Spleen (tissue), 11 donors: ENCODE measurements at regions not wholly inside any gene's neighbourhood (a gene's known extent, or its start where the extent isn't known, plus 50 kb on each side); places are given as distances from the start of the nearest gene placed in this dataset.

Experiments
- DNase-seq: peaks from one replicate; pipeline ENCODE4 v3.0.0-alpha.2; 2020
- H3K27ac ChIP-seq, 8 donors: fragments of 200-600 bp; sonication (generic) in 7 of 8; 1 replicate in 4 of 8; 2 replicates in 4 of 8; pipeline versions ENCODE4 v1.5.0 to v1.8.0; 2016 to 2021; ENCODE audit warnings: inconsistent platforms in 4 of 8, mild to moderate bottlenecking in 4 of 8, moderate library complexity in 1 of 8
- H3K27me3 ChIP-seq, 7 donors: fragments of 200-600 bp; sonication (generic) in 6 of 7; replicated peaks in 1 of 7; 1 replicate in 4 of 7; 2 replicates in 3 of 7; pipeline versions ENCODE4 v1.5.0 to v1.8.0; 2016 to 2021; ENCODE audit warnings: inconsistent platforms in 3 of 7, mild to moderate bottlenecking in 1 of 7
- H3K36me3 ChIP-seq, 6 donors: fragments of 200-600 bp; sonication (generic) in 5 of 6; 1 replicate in 4 of 6; 2 replicates in 2 of 6; pipeline versions ENCODE4 v1.5.0 to v1.8.0; 2016 to 2021; ENCODE audit warnings: inconsistent platforms in 2 of 6
- H3K4me1 ChIP-seq, 6 donors: fragments of 200-600 bp; sonication (generic) in 5 of 6; 1 replicate in 3 of 6; 2 replicates in 3 of 6; pipeline versions ENCODE4 v1.5.0 to v1.8.0; 2016 to 2021; ENCODE audit warnings: inconsistent platforms in 3 of 6
- H3K4me3 ChIP-seq, 8 donors: fragments of 200-600 bp; sonication (generic) in 7 of 8; 1 replicate in 4 of 8; 2 replicates in 4 of 8; pipeline versions ENCODE4 v1.5.0 to v1.8.0; 2016 to 2021; ENCODE audit warnings: inconsistent platforms in 4 of 8, mild to moderate bottlenecking in 4 of 8, moderate library complexity in 2 of 8
- H3K9me3 ChIP-seq, 8 donors: fragments of 200-600 bp; sonication (generic) in 7 of 8; 1 replicate in 4 of 8; 2 replicates in 4 of 8; pipeline versions ENCODE4 v1.5.0 to v1.8.0; 2016 to 2021; ENCODE audit warnings: inconsistent platforms in 4 of 8
- CTCF ChIP-seq, 11 experiments: fragments of 200-600 bp in 7 of 11; fragments of 450-650 bp in 4 of 11; sonication (generic) in 4 of 11; IDR thresholded peaks in 8 of 11; conservative IDR thresholded peaks in 3 of 11; 1 replicate in 7 of 11; 2 replicates in 4 of 11; pipeline versions ENCODE4 v1.4.0 to v1.8.0; 2016 to 2021; ENCODE audit warnings: antibody characterized with exemption in 11 of 11, inconsistent platforms in 4 of 11, mild to moderate bottlenecking in 1 of 11
- POLR2A ChIP-seq, 3 donors: fragments of 450-650 bp; IDR thresholded peaks; one replicate each; pipeline ENCODE4 v1.5.1; 2017; ENCODE audit warnings: antibody characterized with exemption in 3 of 3, mild to moderate bottlenecking in 1 of 3
- POLR2AphosphoS5 ChIP-seq, 3 donors: sonication (generic); formaldehyde crosslinking; IDR thresholded peaks; one replicate each; pipeline ENCODE4 v1.5.1; 2017; ENCODE audit warnings: antibody characterized with exemption in 3 of 3
- WGBS, 5 donors: extraction: QIAGEN DNeasy Blood & Tissue Kit in 3 of 5; methylation state at CpG; one replicate each; pipeline versions ENCODE4 v1.1.5 to v1.1.7; 2013 to 2018; 5-methylcytosine and 5-hydroxymethylcytosine counted together
- intact Hi-C: fragments of 100-400 bp; cut with DNase I; formaldehyde crosslinking; loops from one replicate; pipeline ENCODE4 v1.15.0; 2023; ENCODE audit warnings: low total_unique reads
- donor health status: healthy with polysubstance abuse.
- donor health status: DM: no; HTN: no; CAD: no; lungs with moderate emphysema.
- donor health status: DM: no; HTN: no; CAD: no.
- donor health status: Bipolar disorder and iron deficiency.
- donor health status: healthy.
- donor health status: DM: no; HTN: no; CAD: no.
- donor health status: DM: yes; HTN: yes; CAD: no.

- TF ChIP-seq CTCF (IDR thresholded peaks at IDR 0.05 in 8 of 11, conservative IDR thresholded peaks at IDR 0.05 in 3 of 11), result no peak
- TF ChIP-seq POLR2A (IDR thresholded peaks at IDR 0.05), result no peak
- TF ChIP-seq POLR2AphosphoS5 (IDR thresholded peaks at IDR 0.05), result no peak
- no peaks in the 10 kb centered on the region for H3K9me3 ChIP-seq
- intact Hi-C loops, result no loop called here
- no peak overlapping the region for H3K4me3 ChIP-seq
- DNase-seq, result no peak
- H3K36me3 ChIP-seq, result no peaks in the 10 kb centered on the region
- no peak overlapping the region for H3K27ac ChIP-seq
- H3K4me1 ChIP-seq, result no peaks in the 10 kb centered on the region
- H3K27me3 ChIP-seq, result no peaks in the 10 kb centered on the region
- 66 to 84% (median 80%) methylated on average over 10 of the region's 10 CpGs for WGBS, 5 donors
Measured at GRCh38 chr18:69250305-69251151, 150.2 kb upstream of the DOK6 start.

GRCh38 chr18:69257861-69258458 lies 142.7 kb upstream of the DOK6 start:
- no peak for DNase-seq
- intact Hi-C loops, result no loop called here
- TF ChIP-seq CTCF (IDR thresholded peaks at IDR 0.05 in 8 of 11, conservative IDR thresholded peaks at IDR 0.05 in 3 of 11) (no peak), POLR2AphosphoS5 (IDR thresholded peaks at IDR 0.05) (no peak), POLR2A (IDR thresholded peaks at IDR 0.05) (no peak)
- no peaks in the 10 kb centered on the region for H3K9me3 ChIP-seq
- no peaks in the 10 kb centered on the region for H3K36me3 ChIP-seq
- H3K4me1 ChIP-seq, result no peaks in the 10 kb centered on the region
- no peaks in the 10 kb centered on the region for H3K27me3 ChIP-seq
- H3K4me3 ChIP-seq, result no peak overlapping the region
- H3K27ac ChIP-seq, result no peak overlapping the region
- 77 to 90% (median 81%) methylated on average over 7 of the region's 7 CpGs for WGBS, 5 donors

GRCh38 chr18:69259282-69259681 lies 141.4 kb upstream of the DOK6 start:
- Histone ChIP-seq H3K27ac (no peak overlapping the region), H3K27me3 (no peaks in the 10 kb centered on the region), H3K9me3 (no peaks in the 10 kb centered on the region), H3K4me3 (no peak overlapping the region), H3K36me3 (no peaks in the 10 kb centered on the region), H3K4me1 (no peaks in the 10 kb centered on the region)
- intact Hi-C loops, result no loop called here
- no peak for DNase-seq
- TF ChIP-seq CTCF (IDR thresholded peaks at IDR 0.05 in 8 of 11, conservative IDR thresholded peaks at IDR 0.05 in 3 of 11) (no peak), POLR2AphosphoS5 (IDR thresholded peaks at IDR 0.05) (no peak), POLR2A (IDR thresholded peaks at IDR 0.05) (no peak)
- 49 to 74% (median 71%) methylated on average over 3 of the region's 3 CpGs for WGBS, 5 donors

GRCh38 chr18:69261406-69261805 lies 139.3 kb upstream of the DOK6 start:
- H3K4me1 ChIP-seq, result no peaks in the 10 kb centered on the region
- H3K4me3 ChIP-seq, result no peak overlapping the region
- no peak overlapping the region for H3K27ac ChIP-seq
- intact Hi-C loops, result no loop called here
- TF ChIP-seq CTCF (IDR thresholded peaks at IDR 0.05 in 8 of 11, conservative IDR thresholded peaks at IDR 0.05 in 3 of 11), result no peak
- TF ChIP-seq POLR2AphosphoS5 (IDR thresholded peaks at IDR 0.05), result no peak
- TF ChIP-seq POLR2A (IDR thresholded peaks at IDR 0.05), result no peak
- no peaks in the 10 kb centered on the region for H3K27me3 ChIP-seq
- H3K36me3 ChIP-seq, result no peaks in the 10 kb centered on the region
- DNase-seq, result no peak
- no peaks in the 10 kb centered on the region for H3K9me3 ChIP-seq
